ENCODE measurements at regions not wholly inside any gene's neighbourhood (a gene's known extent, or its start where the extent isn't known, plus 50 kb on each side); places are given as distances from the start of the nearest gene placed in this dataset.

DNA sequence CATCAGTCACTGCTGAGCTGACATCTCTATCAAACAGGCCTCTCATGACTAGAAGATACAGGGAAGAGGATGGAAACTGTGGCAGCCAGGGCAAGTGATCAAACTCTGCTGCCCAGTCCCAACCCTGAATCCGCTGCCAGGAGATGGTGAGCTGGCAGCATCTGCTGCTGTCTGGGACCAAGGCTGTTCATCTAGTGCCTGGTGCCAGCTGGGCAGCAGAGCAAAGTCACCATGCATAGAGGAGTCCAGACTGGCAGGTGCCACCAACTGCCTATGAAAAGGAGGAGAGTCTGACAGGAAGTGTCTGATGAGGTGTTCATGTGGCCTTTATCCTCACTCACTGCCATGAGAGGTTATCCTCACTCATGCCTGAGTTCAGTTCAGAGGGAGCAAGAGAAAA lies 518.9 kb downstream of the MID1IP1 start:
- Histone ChIP-seq H4K20me1 (ENCODE audit: insufficient read depth) (no peaks in the 10 kb centered on the region), H3K27me3 (ENCODE audit: insufficient read depth, low read length) (no peaks in the 10 kb centered on the region), H3K4me3 (replicated peaks in 1 of 2; ENCODE audit: low read depth in 1 of 2, low read length in 2 of 2) (no peak overlapping the region), H3K36me3 (ENCODE audit: control insufficient read depth in 1 of 2, insufficient read depth in 2 of 2, low read length in 2 of 2) (no peaks in the 10 kb centered on the region), H3K4me2 (ENCODE audit: low read length) (no peak overlapping the region), H3K4me1 (ENCODE audit: control insufficient read depth in 1 of 2, insufficient read depth in 2 of 2, low read length in 2 of 2) (no peaks in the 10 kb centered on the region), H3K9me2 (ENCODE audit: insufficient read depth) (no peaks in the 10 kb centered on the region), H3K27ac (ENCODE audit: low read depth, low read length) (no peak overlapping the region), H2AFZ (ENCODE audit: low read depth, low read length, poor library complexity, severe bottlenecking) (no peak overlapping the region), H3K79me2 (ENCODE audit: insufficient read depth, low read length) (no peaks in the 10 kb centered on the region), H3K9ac (ENCODE audit: low read length) (no peak overlapping the region), H3K9me3 (ENCODE audit: control insufficient read depth in 1 of 2, insufficient read depth in 1 of 2, low read depth in 1 of 2, low read length in 2 of 2) (no peaks in the 10 kb centered on the region)
- no peak for DNase-seq (ENCODE audit: low read depth, low spot score)
- intact Hi-C loops (cut with micrococcal nuclease), result no loop called here
- TF ChIP-seq EZH2 (IDR thresholded peaks at IDR 0.05), result no peak
- TF ChIP-seq, protein P1, sequence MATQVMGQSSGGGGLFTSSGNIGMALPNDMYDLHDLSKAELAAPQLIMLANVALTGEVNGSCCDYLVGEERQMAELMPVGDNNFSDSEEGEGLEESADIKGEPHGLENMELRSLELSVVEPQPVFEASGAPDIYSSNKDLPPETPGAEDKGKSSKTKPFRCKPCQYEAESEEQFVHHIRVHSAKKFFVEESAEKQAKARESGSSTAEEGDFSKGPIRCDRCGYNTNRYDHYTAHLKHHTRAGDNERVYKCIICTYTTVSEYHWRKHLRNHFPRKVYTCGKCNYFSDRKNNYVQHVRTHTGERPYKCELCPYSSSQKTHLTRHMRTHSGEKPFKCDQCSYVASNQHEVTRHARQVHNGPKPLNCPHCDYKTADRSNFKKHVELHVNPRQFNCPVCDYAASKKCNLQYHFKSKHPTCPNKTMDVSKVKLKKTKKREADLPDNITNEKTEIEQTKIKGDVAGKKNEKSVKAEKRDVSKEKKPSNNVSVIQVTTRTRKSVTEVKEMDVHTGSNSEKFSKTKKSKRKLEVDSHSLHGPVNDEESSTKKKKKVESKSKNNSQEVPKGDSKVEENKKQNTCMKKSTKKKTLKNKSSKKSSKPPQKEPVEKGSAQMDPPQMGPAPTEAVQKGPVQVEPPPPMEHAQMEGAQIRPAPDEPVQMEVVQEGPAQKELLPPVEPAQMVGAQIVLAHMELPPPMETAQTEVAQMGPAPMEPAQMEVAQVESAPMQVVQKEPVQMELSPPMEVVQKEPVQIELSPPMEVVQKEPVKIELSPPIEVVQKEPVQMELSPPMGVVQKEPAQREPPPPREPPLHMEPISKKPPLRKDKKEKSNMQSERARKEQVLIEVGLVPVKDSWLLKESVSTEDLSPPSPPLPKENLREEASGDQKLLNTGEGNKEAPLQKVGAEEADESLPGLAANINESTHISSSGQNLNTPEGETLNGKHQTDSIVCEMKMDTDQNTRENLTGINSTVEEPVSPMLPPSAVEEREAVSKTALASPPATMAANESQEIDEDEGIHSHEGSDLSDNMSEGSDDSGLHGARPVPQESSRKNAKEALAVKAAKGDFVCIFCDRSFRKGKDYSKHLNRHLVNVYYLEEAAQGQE (IDR thresholded peaks at IDR 0.05; ENCODE audit: low read depth), result no peak
- TF ChIP-seq ZNF274 (IDR thresholded peaks at IDR 0.05; ENCODE audit: low read depth, low read length), result no peak
- no peak for TF ChIP-seq ELF1 (IDR thresholded peaks at IDR 0.05; ENCODE audit: borderline replicate concordance, low read depth)
- TF ChIP-seq, protein P2, sequence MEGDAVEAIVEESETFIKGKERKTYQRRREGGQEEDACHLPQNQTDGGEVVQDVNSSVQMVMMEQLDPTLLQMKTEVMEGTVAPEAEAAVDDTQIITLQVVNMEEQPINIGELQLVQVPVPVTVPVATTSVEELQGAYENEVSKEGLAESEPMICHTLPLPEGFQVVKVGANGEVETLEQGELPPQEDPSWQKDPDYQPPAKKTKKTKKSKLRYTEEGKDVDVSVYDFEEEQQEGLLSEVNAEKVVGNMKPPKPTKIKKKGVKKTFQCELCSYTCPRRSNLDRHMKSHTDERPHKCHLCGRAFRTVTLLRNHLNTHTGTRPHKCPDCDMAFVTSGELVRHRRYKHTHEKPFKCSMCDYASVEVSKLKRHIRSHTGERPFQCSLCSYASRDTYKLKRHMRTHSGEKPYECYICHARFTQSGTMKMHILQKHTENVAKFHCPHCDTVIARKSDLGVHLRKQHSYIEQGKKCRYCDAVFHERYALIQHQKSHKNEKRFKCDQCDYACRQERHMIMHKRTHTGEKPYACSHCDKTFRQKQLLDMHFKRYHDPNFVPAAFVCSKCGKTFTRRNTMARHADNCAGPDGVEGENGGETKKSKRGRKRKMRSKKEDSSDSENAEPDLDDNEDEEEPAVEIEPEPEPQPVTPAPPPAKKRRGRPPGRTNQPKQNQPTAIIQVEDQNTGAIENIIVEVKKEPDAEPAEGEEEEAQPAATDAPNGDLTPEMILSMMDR (IDR thresholded peaks at IDR 0.05 in 2 of 3, conservative IDR thresholded peaks at IDR 0.05 in 1 of 3; ENCODE audit: borderline replicate concordance in 1 of 3, insufficient read depth in 1 of 3, low read depth in 2 of 3, low read length in 2 of 3), result no peak
- TF ChIP-seq RAD21 (IDR thresholded peaks at IDR 0.05; ENCODE audit: low read depth), result no peak
- TF ChIP-seq FOSL1 (IDR thresholded peaks at IDR 0.05; ENCODE audit: low read depth), result no peak
- TF ChIP-seq SIN3A (IDR thresholded peaks at IDR 0.05; ENCODE audit: low read depth), result no peak
- TF ChIP-seq ZFX (IDR thresholded peaks at IDR 0.05), result no peak
- no peak for TF ChIP-seq POLR2A (IDR thresholded peaks at IDR 0.05; ENCODE audit: borderline replicate concordance, extremely low read depth, insufficient read depth, insufficient read length)
- TF ChIP-seq, protein P3, sequence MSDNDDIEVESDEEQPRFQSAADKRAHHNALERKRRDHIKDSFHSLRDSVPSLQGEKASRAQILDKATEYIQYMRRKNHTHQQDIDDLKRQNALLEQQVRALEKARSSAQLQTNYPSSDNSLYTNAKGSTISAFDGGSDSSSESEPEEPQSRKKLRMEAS (IDR thresholded peaks at IDR 0.05), result no peak
- CTCF ChIA-PET, result no interaction called here
- no TSS peak for BruUV-seq (replicated peaks)
- ATAC-seq, result no peak
- POLR2A ChIA-PET, result no interaction called here
- RAD21 ChIA-PET (ENCODE audit: low non-redundant PET in 1 of 2, low total read pairs in 2 of 2, uncharacterized antibody in 2 of 2, unreplicated experiment in 2 of 2), result no interaction called here

Measured in HCT116 (cell line).